CD4-positive, alpha-beta T cell (primary cell): ENCODE measurements at regions not wholly inside any gene's neighbourhood (a gene's known extent, or its start where the extent isn't known, plus 50 kb on each side); places are given as distances from the start of the nearest gene placed in this dataset.

ENCODE experiments used
- ATAC-seq: fragments of 200-7000 bp; cut with Tn5 transposase; one replicate; pipeline ENCODE4 v1.10.0; 2022; ENCODE audit warnings: mild to moderate bottlenecking; ENCODE audit not compliant: poor library complexity
- CTCF ChIA-PET: fragments of 350-600 bp; sonication (Branson Sonifier 250); formaldehyde crosslinking; loops from one replicate; lab custom pipeline; 2021; ENCODE audit warnings: antibody characterized with exemption, inconsistent platforms; lab: Charles Lee
- POLR2A ChIA-PET: fragments of 350-600 bp; sonication (Branson Sonifier 250); formaldehyde crosslinking; loops from one replicate; lab custom pipeline; 2021; ENCODE audit warnings: antibody characterized with exemption, inconsistent platforms; lab: Charles Lee
- DNase-seq, 14 experiments: peaks; one replicate each; pipeline ENCODE4 v3.0.0-alpha.2; 2013 to 2020; ENCODE audit warnings: mixed read lengths in 2 of 14
- H3K27ac ChIP-seq, 2 donors: one replicate each; pipeline versions ENCODE4 v1.5.1 to v1.7.0; 2013; ENCODE audit warnings: low read length in 2 of 2, low read depth in 1 of 2, mild to moderate bottlenecking in 1 of 2
- H3K27me3 ChIP-seq, 2 experiments: 1 replicate in 1 of 2; 2 replicates in 1 of 2; pipeline versions ENCODE4 v1.6.1 to v1.7.0; 2013; ENCODE audit warnings: low read length in 2 of 2, control low read depth in 1 of 2, mild to moderate bottlenecking in 1 of 2, moderate library complexity in 1 of 2; ENCODE audit not compliant: insufficient read depth in 2 of 2, control insufficient read depth in 1 of 2
- H3K36me3 ChIP-seq: one replicate; pipeline ENCODE4 v1.6.1; 2013; ENCODE audit warnings: low read length, control low read depth; ENCODE audit not compliant: insufficient read depth
- H3K4me1 ChIP-seq: one replicate; pipeline ENCODE4 v1.6.1; 2013; ENCODE audit warnings: low read length, control low read depth; ENCODE audit not compliant: insufficient read depth
- H3K4me3 ChIP-seq: one replicate; pipeline ENCODE4 v1.5.1; 2013; ENCODE audit warnings: mild to moderate bottlenecking, low read length, moderate library complexity
- H3K9me3 ChIP-seq, 2 experiments: 1 replicate in 1 of 2; 2 replicates in 1 of 2; pipeline versions ENCODE4 v1.6.1 to v1.7.0; 2013; ENCODE audit warnings: low read length in 2 of 2, mild to moderate bottlenecking in 2 of 2, control low read depth in 1 of 2, moderate library complexity in 1 of 2; ENCODE audit not compliant: control insufficient read depth in 1 of 2, insufficient read depth in 1 of 2
- H3K27ac Mint-ChIP-seq: one replicate; pipeline ENCODE4 v1.8.0; 2020; ENCODE audit warnings: mixed read lengths
- H3K27me3 Mint-ChIP-seq: one replicate; pipeline ENCODE4 v1.8.0; 2021; ENCODE audit warnings: mixed read lengths
- H3K36me3 Mint-ChIP-seq: one replicate; pipeline ENCODE4 v1.8.0; 2021; ENCODE audit warnings: low read depth, mixed read lengths
- H3K4me1 Mint-ChIP-seq: one replicate; pipeline ENCODE4 v1.8.0; 2021; ENCODE audit warnings: low read depth, mixed read lengths
- H3K4me3 Mint-ChIP-seq: one replicate; pipeline ENCODE4 v1.8.0; 2020; ENCODE audit warnings: mild to moderate bottlenecking, mixed read lengths
- H3K9me3 Mint-ChIP-seq: one replicate; pipeline ENCODE4 v1.8.0; 2020; ENCODE audit warnings: mixed read lengths
- CTCF ChIP-seq: fragments of 200-600 bp; IDR thresholded peaks from one replicate; pipeline ENCODE4 v1.8.0; 2022; ENCODE audit warnings: antibody characterized with exemption, mild to moderate bottlenecking
- intact Hi-C, 2 experiments: fragments of 100-400 bp; cut with DNase I in 1 of 2; cut with micrococcal nuclease in 1 of 2; formaldehyde crosslinking; loops; one replicate each; pipeline versions ENCODE4 v1.15.1 to v1.9.0; 2023 to 2025; cut with DNase I, micrococcal nuclease

- no peak overlapping the region for H3K27ac Mint-ChIP-seq
- ChIA-PET CTCF (no interaction called here), POLR2A (no interaction called here)
- Histone ChIP-seq H3K9me3 (no peaks in the 10 kb centered on the region), H3K4me3 (no peak overlapping the region), H3K4me1 (no peaks in the 10 kb centered on the region), H3K36me3 (no peaks in the 10 kb centered on the region), H3K27me3 (no peaks in the 10 kb centered on the region), H3K27ac (no peak overlapping the region)
- H3K9me3 Mint-ChIP-seq: no peaks in the 10 kb centered on the region
- DNase-seq (no peak), ATAC-seq (no peak)
- H3K27me3 Mint-ChIP-seq: no peaks in the 10 kb centered on the region
- intact Hi-C loops: no loop called here
- no peaks in the 10 kb centered on the region for H3K4me1 Mint-ChIP-seq
- H3K36me3 Mint-ChIP-seq: no peaks in the 10 kb centered on the region
- no peak overlapping the region for H3K4me3 Mint-ChIP-seq
- TF ChIP-seq CTCF: no peak
Observed at GRCh38 chr3:180177255-180177654, 140.5 kb upstream of the PEX5L start.

- Histone ChIP-seq H3K9me3 (no peaks in the 10 kb centered on the region), H3K36me3 (no peaks in the 10 kb centered on the region), H3K4me3 (no peak overlapping the region), H3K27ac (no peak overlapping the region), H3K4me1 (no peaks in the 10 kb centered on the region), H3K27me3 (no peaks in the 10 kb centered on the region)
- no peak for TF ChIP-seq CTCF
- ATAC-seq (no peak), DNase-seq (no peak)
- ChIA-PET POLR2A (no interaction called here), CTCF (no interaction called here)
- no peak overlapping the region for H3K27ac Mint-ChIP-seq
- no peaks in the 10 kb centered on the region for H3K27me3 Mint-ChIP-seq
- no peaks in the 10 kb centered on the region for H3K9me3 Mint-ChIP-seq
- H3K4me1 Mint-ChIP-seq: no peaks in the 10 kb centered on the region
- no peak overlapping the region for H3K4me3 Mint-ChIP-seq
- intact Hi-C loops: no loop called here
- no peaks in the 10 kb centered on the region for H3K36me3 Mint-ChIP-seq
Observed at GRCh38 chr3:180179562-180179961, 142.8 kb upstream of the PEX5L start.

GRCh38 chr3:180180795-180181194 lies 144.1 kb upstream of the PEX5L start:
- no peak for ATAC-seq
- no peak overlapping the region for H3K27ac ChIP-seq
- POLR2A ChIA-PET: no interaction called here

More at GRCh38 chr3:180180795-180181194, 144.1 kb upstream of the PEX5L start:
- Histone ChIP-seq H3K27me3 (no peaks in the 10 kb centered on the region), H3K4me1 (no peaks in the 10 kb centered on the region), H3K9me3 (no peaks in the 10 kb centered on the region), H3K4me3 (no peak overlapping the region), H3K36me3 (no peaks in the 10 kb centered on the region)
- DNase-seq: no peak
- CTCF ChIA-PET: no interaction called here
- no peaks in the 10 kb centered on the region for H3K36me3 Mint-ChIP-seq
- no peak for TF ChIP-seq CTCF
- no peak overlapping the region for H3K4me3 Mint-ChIP-seq
- no peaks in the 10 kb centered on the region for H3K27me3 Mint-ChIP-seq
- intact Hi-C loops: no loop called here
- H3K27ac Mint-ChIP-seq: no peak overlapping the region
- H3K9me3 Mint-ChIP-seq: no peaks in the 10 kb centered on the region
- H3K4me1 Mint-ChIP-seq: no peaks in the 10 kb centered on the region
